GOT3 (cell line): ENCODE measurements at regions not wholly inside any gene's neighbourhood (a gene's known extent, or its start where the extent isn't known, plus 50 kb on each side); places are given as distances from the start of the nearest gene placed in this dataset.

Source experiments
- DNase-seq: peaks from one replicate; lab custom pipeline; 2025; ENCODE audit warnings: mixed read lengths; lab: John Stamatoyannopoulos, UW

- no peak for DNase-seq
Observed at GRCh38 chr7:27459731-27460053, 203.0 kb downstream of the HIBADH start.

GRCh38 chr7:27462575-27463270 lies 200.0 kb downstream of the HIBADH start:
- no peak for DNase-seq

GRCh38 chr7:27464970-27465369 lies 197.7 kb downstream of the HIBADH start:
- no peak for DNase-seq

GRCh38 chr7:27466703-27467102 lies 196.0 kb downstream of the HIBADH start:
- no peak for DNase-seq

GRCh38 chr7:27472043-27472442 lies 190.6 kb downstream of the HIBADH start:
- DNase-seq = no peak
